Right lobe of liver (tissue), 6 donors: ENCODE measurements at regions not wholly inside any gene's neighbourhood (a gene's known extent, or its start where the extent isn't known, plus 50 kb on each side); places are given as distances from the start of the nearest gene placed in this dataset.

Experiments used
- ATAC-seq, 4 donors: fragments of 200-7000 bp; cut with Tn5 transposase; one replicate each; pipeline ENCODE4 v1.9.1; 2020; ENCODE audit warnings: mild to moderate bottlenecking in 4 of 4, moderate library complexity in 4 of 4
- DNase-seq, 3 donors: peaks; one replicate each; pipeline ENCODE4 v3.0.0-alpha.2; 2020
- H3K27ac ChIP-seq, 3 donors: fragments of 200-600 bp; one replicate each; pipeline ENCODE4 v1.8.0; 2022
- H3K27me3 ChIP-seq, 2 donors: fragments of 200-600 bp; one replicate each; pipeline ENCODE4 v1.8.0; 2022
- H3K36me3 ChIP-seq, 4 donors: fragments of 200-600 bp; sonication (generic) in 1 of 4; one replicate each; pipeline versions ENCODE4 v1.5.1 to v1.8.0; 2017 to 2022; ENCODE audit warnings: control low read depth in 1 of 4
- H3K4me1 ChIP-seq, 4 donors: fragments of 200-600 bp; sonication (generic) in 1 of 4; one replicate each; pipeline versions ENCODE4 v1.5.1 to v1.8.0; 2017 to 2022; ENCODE audit warnings: control low read depth in 1 of 4
- H3K4me3 ChIP-seq, 3 donors: fragments of 200-600 bp; one replicate each; pipeline ENCODE4 v1.8.0; 2022
- H3K9me3 ChIP-seq, 4 donors: fragments of 200-600 bp; sonication (generic) in 1 of 4; one replicate each; pipeline versions ENCODE4 v1.5.1 to v1.8.0; 2017 to 2022; ENCODE audit warnings: control low read depth in 1 of 4
- POLR2A ChIP-seq: fragments of 450-650 bp; IDR thresholded peaks from one replicate; pipeline ENCODE4 v1.6.1; 2017; ENCODE audit warnings: antibody characterized with exemption, mild to moderate bottlenecking
- WGBS: methylation state at CpG from one replicate; pipeline ENCODE4 v1.1.6; 2018; ENCODE audit warnings: low coverage, low lambda C conversion rate; ENCODE audit not compliant: insufficient coverage; ENCODE audit errors: missing lambda C conversion rate; 5-methylcytosine and 5-hydroxymethylcytosine counted together
- intact Hi-C, 2 donors: fragments of 100-400 bp; cut with DNase I; formaldehyde crosslinking; loops; one replicate each; pipeline versions ENCODE4 v1.11.2 to v1.14.1; 2022
- TF ChIP-seq, protein P1 (sequence below), 4 donors: fragments of 200-600 bp in 3 of 4; fragments of 450-650 bp in 1 of 4; IDR thresholded peaks; one replicate each; pipeline versions ENCODE4 v1.5.1 to v1.8.0; 2016 to 2022; ENCODE audit warnings: antibody characterized with exemption in 4 of 4, mild to moderate bottlenecking in 2 of 4
- donor health status: DM: no; HTN: yes; CAD: no.
- donor health status: DM: no; HTN: no; CAD: no.
- donor health status: DM: no; HTN: no; CAD: no.
- donor health status: DM: no; HTN: yes; CAD: no.
- donor health status: DM: no; HTN: yes; CAD: no.

DNA sequence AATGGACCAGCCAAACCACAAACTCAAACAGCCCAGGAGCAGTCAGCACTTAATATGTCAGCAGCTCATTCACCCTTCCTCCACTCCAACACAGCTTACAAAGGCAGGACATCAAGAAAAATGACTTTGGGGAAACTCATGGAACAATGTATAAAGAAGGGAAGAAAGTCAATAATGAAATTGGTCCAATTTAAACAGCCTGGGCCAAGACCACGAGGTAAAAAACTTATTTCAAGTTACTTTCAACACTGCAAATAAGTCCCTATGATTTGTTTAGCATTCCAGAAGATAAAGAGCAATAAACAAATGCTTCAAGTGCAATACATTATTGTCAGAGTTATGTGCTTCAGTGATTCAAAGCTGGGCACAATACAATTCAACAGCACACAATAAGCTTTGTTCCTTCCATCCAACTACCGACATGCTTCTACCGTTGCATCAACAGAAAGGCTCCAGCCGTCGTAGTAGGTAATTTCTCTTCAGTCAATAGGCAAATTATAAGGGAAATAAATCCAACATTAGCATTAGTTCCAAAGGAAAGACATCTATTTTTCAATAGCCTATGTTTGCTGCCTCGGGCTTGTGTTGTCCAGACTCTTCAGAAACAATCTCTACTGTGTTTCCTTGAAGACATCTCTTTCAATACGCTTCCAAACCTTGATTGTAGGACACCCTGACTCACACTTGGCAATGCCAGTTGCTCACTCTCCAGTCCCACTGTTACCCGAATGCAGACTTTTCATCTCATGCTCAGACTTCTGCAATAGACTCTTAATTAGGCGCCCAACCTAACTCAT is 225.7 kb downstream of the NUAK1 start:
- no peak for TF ChIP-seq POLR2A
- TF ChIP-seq, protein P1, sequence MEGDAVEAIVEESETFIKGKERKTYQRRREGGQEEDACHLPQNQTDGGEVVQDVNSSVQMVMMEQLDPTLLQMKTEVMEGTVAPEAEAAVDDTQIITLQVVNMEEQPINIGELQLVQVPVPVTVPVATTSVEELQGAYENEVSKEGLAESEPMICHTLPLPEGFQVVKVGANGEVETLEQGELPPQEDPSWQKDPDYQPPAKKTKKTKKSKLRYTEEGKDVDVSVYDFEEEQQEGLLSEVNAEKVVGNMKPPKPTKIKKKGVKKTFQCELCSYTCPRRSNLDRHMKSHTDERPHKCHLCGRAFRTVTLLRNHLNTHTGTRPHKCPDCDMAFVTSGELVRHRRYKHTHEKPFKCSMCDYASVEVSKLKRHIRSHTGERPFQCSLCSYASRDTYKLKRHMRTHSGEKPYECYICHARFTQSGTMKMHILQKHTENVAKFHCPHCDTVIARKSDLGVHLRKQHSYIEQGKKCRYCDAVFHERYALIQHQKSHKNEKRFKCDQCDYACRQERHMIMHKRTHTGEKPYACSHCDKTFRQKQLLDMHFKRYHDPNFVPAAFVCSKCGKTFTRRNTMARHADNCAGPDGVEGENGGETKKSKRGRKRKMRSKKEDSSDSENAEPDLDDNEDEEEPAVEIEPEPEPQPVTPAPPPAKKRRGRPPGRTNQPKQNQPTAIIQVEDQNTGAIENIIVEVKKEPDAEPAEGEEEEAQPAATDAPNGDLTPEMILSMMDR (IDR thresholded peaks at IDR 0.05) = no peak
- ATAC-seq (no peak), DNase-seq (no peak)
- Histone ChIP-seq H3K36me3 (no peaks in the 10 kb centered on the region), H3K4me3 (no peak overlapping the region), H3K4me1 (no peaks in the 10 kb centered on the region), H3K27me3 (no peaks in the 10 kb centered on the region), H3K27ac (no peak overlapping the region), H3K9me3 (no peaks in the 10 kb centered on the region)
- intact Hi-C loops = no loop called here
- 75% methylated on average over 9 of the region's 9 CpGs for WGBS

DNA sequence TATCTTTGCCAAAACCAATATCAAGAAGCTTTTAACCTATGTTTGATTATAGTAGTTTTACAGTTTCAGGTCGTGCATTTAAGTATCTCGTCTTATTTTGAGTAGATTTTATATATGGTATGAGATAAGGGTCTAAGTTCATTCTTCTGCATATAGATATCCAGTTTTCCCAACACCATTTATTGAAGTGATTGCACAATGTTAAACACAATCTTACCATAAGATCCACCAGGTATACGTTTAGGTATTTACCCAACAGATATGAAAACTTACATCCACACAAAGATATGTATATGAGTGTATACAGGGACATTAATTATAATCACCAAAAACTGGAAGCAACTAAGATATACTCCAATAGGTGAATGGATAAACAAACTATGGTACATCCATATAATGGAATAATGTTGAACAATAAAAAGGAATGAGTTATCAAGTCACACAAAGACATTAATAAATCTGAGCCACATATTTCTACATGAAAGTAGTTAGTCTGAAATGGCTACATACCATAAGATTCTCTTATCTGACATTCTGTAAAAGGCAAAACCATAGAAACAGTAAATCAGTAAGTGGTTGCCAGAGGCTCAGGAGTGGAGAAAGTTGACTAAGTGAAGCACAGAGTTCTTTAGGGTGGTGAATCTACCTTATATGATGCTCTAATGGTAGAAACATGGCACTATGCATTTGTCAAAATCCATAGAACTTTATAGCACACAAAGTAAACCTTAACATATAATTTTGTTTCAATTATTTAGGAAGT is 222.6 kb downstream of the NUAK1 start:
- no peak overlapping the region for H3K4me3 ChIP-seq
- H3K36me3 ChIP-seq = no peaks in the 10 kb centered on the region
- TF ChIP-seq, protein P1 (IDR thresholded peaks at IDR 0.05) = no peak
- TF ChIP-seq POLR2A = no peak
- no peak for ATAC-seq
- no peaks in the 10 kb centered on the region for H3K27me3 ChIP-seq
- no peaks in the 10 kb centered on the region for H3K9me3 ChIP-seq
- no peak overlapping the region for H3K27ac ChIP-seq
- no peak for DNase-seq
- intact Hi-C loops = no loop called here
- no peaks in the 10 kb centered on the region for H3K4me1 ChIP-seq
- WGBS = 48% methylated on average over 3 of the region's 3 CpGs

DNA sequence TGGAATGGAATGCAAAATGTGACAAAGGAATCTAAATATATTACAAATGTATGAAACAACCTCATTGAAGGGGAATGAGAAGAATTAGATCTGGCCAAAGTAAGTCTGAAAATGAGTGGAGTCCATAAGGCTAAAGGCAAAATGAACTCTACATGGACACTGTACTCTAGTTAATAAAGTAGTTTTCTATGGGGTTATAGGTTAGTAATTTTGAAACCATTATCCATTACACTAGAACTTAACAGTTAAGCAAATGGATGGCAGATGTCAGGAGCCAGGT is 222.1 kb downstream of the NUAK1 start:
- TF ChIP-seq POLR2A = no peak
- TF ChIP-seq, protein P1 (IDR thresholded peaks at IDR 0.05) = no peak
- H3K27me3 ChIP-seq = no peaks in the 10 kb centered on the region
- no peaks in the 10 kb centered on the region for H3K9me3 ChIP-seq
- H3K4me3 ChIP-seq = no peak overlapping the region
- no peak overlapping the region for H3K27ac ChIP-seq
- H3K4me1 ChIP-seq = no peaks in the 10 kb centered on the region
- intact Hi-C loops = no loop called here
- no peaks in the 10 kb centered on the region for H3K36me3 ChIP-seq
- DNase-seq = no peak
- ATAC-seq = no peak

DNA sequence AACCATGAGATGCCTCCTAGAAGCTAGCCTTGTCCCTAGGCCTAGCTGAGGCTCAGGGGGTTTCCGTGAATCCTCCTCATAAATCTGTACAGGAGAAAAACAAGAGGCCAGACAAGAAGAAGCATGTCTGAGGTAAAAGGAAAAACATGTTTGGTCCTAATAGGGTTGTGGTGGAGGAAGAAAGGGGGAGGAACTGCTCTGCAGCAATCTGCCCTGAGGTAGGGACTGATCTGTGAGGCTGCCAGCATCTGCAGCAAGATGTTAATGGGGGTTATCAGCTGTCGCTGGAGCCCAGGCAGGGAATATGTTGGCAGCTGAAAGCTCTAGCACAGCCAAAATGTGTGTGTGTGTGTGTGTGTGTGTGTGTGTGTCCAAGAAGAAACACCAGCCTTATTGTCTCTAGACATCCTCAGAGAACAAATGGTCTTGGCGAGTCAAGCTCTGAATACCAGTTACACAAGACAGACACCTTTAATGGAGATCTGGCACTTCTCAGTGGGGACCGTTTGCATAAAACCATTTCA is 218.5 kb downstream of the NUAK1 start:
- Histone ChIP-seq H3K9me3 (no peaks in the 10 kb centered on the region), H3K27me3 (no peaks in the 10 kb centered on the region), H3K36me3 (no peaks in the 10 kb centered on the region), H3K4me1 (no peaks in the 10 kb centered on the region), H3K4me3 (no peak overlapping the region), H3K27ac (no peak overlapping the region)
- WGBS = 77% methylated on average over 3 of the region's 4 CpGs
- ATAC-seq = peak in 3 of 4 donors; percentile 26 to 53 (median 29)
- TF ChIP-seq POLR2A = no peak
- TF ChIP-seq, protein P1 (IDR thresholded peaks at IDR 0.05) = no peak
- DNase-seq = no peak
- intact Hi-C loops = no loop called here
